ENCODE measurements at regions not wholly inside any gene's neighbourhood (a gene's known extent, or its start where the extent isn't known, plus 50 kb on each side); places are given as distances from the start of the nearest gene placed in this dataset.
"Not testable (repeated sequence)": the region's sequence is repeated elsewhere in the genome, so short reads cannot be mapped to it uniquely, and the experiment has no call there.

- TF ChIP-seq CTCF (conservative IDR thresholded peaks at IDR 0.05; ENCODE audit: low read length) = no peak
- no peak overlapping the region for H3K4me3 ChIP-seq (ENCODE audit: low read length)
- no peak for DNase-seq (ENCODE audit: low read depth)
These were observed 204.8 kb downstream of the SPATA31A6 start for GRCh38 chr9:42388146-42388690.

GRCh38 chr9:42388846-42389245 is 205.4 kb downstream of the SPATA31A6 start:
- DNase-seq (ENCODE audit: low read depth) = no peak
- no peak overlapping the region for H3K4me3 ChIP-seq (ENCODE audit: low read length)
- TF ChIP-seq CTCF (conservative IDR thresholded peaks at IDR 0.05; ENCODE audit: low read length) = no peak

- not testable (repeated sequence) for H3K4me3 ChIP-seq (ENCODE audit: low read length); DNase-seq (ENCODE audit: low read depth)
These were observed 209.5 kb downstream of the SPATA31A6 start for GRCh38 chr9:42392773-42393455.

- no peak for TF ChIP-seq CTCF (conservative IDR thresholded peaks at IDR 0.05; ENCODE audit: low read length)
- DNase-seq (ENCODE audit: low read depth) = no peak
- no peak overlapping the region for H3K4me3 ChIP-seq (ENCODE audit: low read length)
These were observed 212.9 kb downstream of the SPATA31A6 start for GRCh38 chr9:42396318-42396717.

- H3K4me3 ChIP-seq (ENCODE audit: low read length); DNase-seq (ENCODE audit: low read depth): not testable (repeated sequence)
These were observed 213.9 kb downstream of the SPATA31A6 start for GRCh38 chr9:42397336-42397735.

- not testable (repeated sequence) for DNase-seq (ENCODE audit: low read depth)
These were observed 219.5 kb downstream of the SPATA31A6 start for GRCh38 chr9:42402919-42403318.

GRCh38 chr9:42409581-42409980 is 226.1 kb downstream of the SPATA31A6 start:
- H3K4me3 ChIP-seq (ENCODE audit: low read length); DNase-seq (ENCODE audit: low read depth): not testable (repeated sequence)

More at GRCh38 chr9:42402919-42403318, 219.5 kb downstream of the SPATA31A6 start:
- H3K4me3 ChIP-seq (ENCODE audit: low read length) = not testable (repeated sequence)

- not testable (repeated sequence) for DNase-seq (ENCODE audit: low read depth)
These were observed 228.9 kb downstream of the SPATA31A6 start for GRCh38 chr9:42412354-42412753.

GRCh38 chr9:42414865-42415264 is 231.4 kb downstream of the SPATA31A6 start:
- H3K4me3 ChIP-seq (ENCODE audit: low read length); DNase-seq (ENCODE audit: low read depth): not testable (repeated sequence)

More at GRCh38 chr9:42412354-42412753, 228.9 kb downstream of the SPATA31A6 start:
- not testable (repeated sequence) for H3K4me3 ChIP-seq (ENCODE audit: low read length)

GRCh38 chr9:42419652-42420051 is 236.2 kb downstream of the SPATA31A6 start:
- DNase-seq (ENCODE audit: low read depth); H3K4me3 ChIP-seq (ENCODE audit: low read length): not testable (repeated sequence)

- H3K4me3 ChIP-seq (ENCODE audit: low read length); DNase-seq (ENCODE audit: low read depth): not testable (repeated sequence)
These were observed 236.9 kb downstream of the SPATA31A6 start for GRCh38 chr9:42420324-42420723.

GRCh38 chr9:42421630-42422029 is 238.2 kb downstream of the SPATA31A6 start:
- H3K4me3 ChIP-seq (ENCODE audit: low read length); DNase-seq (ENCODE audit: low read depth): not testable (repeated sequence)

- not testable (repeated sequence) for H3K4me3 ChIP-seq (ENCODE audit: low read length)
- DNase-seq (ENCODE audit: low read depth) = peak; percentile 30
These were observed 247.5 kb downstream of the SPATA31A6 start for GRCh38 chr9:42430674-42431615.

- DNase-seq (ENCODE audit: low read depth) = not testable (repeated sequence)
These were observed 248.2 kb downstream of the SPATA31A6 start for GRCh38 chr9:42431616-42432010.

GRCh38 chr9:42434844-42435714 is 251.6 kb downstream of the SPATA31A6 start:
- H3K4me3 ChIP-seq (ENCODE audit: low read length); DNase-seq (ENCODE audit: low read depth): not testable (repeated sequence)

More at GRCh38 chr9:42431616-42432010, 248.2 kb downstream of the SPATA31A6 start:
- not testable (repeated sequence) for H3K4me3 ChIP-seq (ENCODE audit: low read length)

Data from AG10803 (cell line).